Hindlimb muscle (tissue), 1 donor: ENCODE measurements at regions not wholly inside any gene's neighbourhood (a gene's known extent, or its start where the extent isn't known, plus 50 kb on each side); places are given as distances from the start of the nearest gene placed in this dataset.
A peak's percentile ranks its signal among the peaks of the same experiment; 100 is the strongest.
"Not testable (repeated sequence)": the region's sequence is repeated elsewhere in the genome, so short reads cannot be mapped to it uniquely, and the experiment has no call there.

Experiments used
- DNase-seq: peaks from one replicate; pipeline ENCODE4 v3.0.0-alpha.2; 2013

DNA sequence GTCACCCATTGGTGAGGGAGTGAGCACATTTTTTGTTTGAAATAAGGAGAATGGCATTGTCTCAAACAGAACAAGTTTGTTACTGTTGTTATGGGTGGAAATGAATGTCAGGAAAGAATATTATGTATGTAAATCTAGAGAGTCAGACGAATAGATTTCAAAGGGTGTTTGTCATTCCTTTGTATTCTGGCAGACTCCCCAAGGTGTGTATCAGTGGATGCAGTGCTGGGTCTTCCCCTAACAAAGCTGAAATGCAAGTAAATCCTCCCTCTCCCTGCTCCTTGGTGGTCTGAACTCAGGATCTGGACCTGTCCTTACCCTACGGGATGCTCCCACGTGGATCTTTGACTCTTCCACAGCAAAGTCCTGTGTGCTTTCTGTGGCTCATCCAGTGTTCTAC lies 139.5 kb upstream of the ZNF516 start:
- no peak for DNase-seq

DNA sequence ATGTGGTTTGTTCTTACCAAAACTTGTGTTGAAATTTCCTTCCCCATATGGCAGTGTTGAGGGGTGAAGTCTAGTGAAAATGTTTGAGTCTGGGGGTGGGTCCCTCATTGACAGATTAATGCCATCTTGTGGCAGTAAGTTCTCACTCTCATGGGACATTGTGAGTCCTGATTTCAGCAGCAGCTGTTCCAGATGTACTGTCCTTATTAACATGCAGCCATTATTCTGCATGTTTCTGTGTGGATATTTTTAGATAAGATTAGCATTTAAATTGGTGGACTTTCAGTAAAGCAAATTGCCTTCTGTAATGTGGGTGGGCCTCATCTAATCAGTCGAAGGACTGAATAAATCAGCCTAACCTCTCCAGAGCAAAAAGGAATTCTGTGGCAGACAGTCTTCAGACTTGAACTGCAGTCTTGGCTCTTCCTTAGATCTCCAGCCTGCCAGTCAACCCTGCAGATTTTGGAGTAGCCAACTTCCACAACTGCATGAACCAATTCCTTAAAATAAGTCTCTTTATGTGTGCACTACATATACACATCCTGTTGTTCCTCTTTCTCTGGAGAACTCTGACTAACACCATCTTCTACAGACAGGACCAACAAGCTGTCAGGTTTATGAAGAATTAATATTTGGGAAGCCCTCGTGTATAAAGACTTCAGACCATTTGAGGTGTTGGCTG lies 138.7 kb upstream of the ZNF516 start:
- DNase-seq, result no peak

DNA sequence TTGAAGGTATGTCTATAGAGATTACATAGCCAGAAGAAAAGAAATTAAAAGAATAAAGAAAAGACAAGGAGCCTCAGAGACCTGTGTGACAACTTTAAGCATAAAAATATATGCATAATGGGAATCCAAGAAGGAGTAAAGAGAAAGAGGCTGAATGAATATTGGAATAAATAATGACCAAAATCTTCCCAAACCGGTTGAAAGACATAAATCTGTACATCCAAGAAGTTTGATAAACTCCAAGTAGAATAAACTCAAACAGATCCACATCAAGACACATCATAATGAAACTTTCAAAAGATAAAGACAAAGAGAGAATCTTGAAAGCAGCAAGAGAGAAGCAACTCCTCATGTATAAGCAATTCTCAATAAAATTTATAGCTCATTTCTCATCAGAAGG lies 132.4 kb upstream of the ZNF516 start:
- DNase-seq, result no peak

DNA sequence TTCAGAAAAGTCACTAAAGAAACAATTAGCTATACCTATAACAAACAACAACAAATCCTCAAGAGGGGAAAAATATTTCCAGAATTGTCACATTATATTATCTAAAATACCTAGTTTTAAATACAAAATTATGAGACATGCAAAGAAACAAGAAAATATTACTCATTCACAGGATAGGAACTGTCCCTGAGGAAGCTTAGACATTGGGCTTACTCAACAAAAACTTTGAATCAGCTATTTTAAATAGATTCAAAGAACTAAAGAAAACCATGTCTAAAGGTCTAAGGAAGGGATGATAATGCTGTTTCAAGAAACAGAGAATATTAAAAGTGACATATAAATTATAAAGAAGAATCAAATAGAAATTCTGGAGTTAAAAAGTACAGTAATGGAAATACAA lies 131.9 kb upstream of the ZNF516 start:
- no peak for DNase-seq

DNA sequence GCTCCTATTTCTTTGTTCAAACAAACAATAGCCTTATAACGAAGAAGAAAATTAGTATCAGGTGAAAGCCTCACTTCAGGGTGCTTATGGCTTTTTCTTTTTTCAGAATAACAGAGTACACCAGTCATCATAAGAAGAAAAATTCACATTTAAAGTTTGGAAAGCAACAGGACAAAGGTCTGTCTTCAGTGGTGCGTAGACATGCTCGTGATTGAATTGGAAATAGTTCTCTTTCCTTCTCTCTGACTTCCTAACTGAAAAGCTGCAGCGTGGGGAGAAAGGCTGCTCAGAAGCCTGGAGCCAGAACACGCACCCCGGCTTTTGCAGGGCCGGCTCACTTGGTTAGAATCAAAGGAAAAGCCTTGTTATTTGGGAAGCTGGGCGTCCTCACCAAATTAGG lies 127.6 kb upstream of the ZNF516 start:
- no peak for DNase-seq

DNA sequence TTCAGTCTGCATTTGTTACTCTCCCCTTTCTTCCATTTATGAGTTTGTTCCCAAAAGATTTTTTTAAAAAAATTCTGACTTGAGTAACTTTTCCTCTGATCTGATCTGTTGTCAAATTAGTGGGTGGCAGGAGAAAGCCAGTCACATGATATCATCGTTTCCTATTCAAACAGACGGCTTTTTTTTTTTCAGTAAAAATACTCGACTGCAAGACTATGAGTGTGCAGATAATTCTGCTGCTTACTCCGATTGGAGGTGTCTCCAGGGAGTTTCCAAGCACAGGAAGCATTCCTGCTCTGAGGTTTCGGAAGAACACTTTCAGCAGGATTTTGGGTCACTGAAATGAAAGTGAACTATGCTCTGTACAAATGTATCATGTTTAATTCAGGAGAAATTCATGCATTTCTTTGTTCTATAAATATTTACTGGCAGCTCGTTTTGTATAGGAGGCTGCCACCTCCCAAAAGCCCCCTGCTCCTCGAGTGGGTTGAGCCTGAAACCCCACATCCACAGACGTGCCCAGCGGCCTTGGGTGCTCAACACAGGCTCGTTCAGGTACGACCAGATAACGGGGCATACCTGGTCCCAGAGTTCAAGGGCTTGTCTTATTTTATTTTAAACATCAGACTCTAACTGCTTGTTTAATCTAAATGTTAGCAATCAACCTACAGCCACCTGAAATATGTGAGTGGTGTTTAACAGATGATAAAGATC lies 126.9 kb upstream of the ZNF516 start:
- DNase-seq, result no peak

DNA sequence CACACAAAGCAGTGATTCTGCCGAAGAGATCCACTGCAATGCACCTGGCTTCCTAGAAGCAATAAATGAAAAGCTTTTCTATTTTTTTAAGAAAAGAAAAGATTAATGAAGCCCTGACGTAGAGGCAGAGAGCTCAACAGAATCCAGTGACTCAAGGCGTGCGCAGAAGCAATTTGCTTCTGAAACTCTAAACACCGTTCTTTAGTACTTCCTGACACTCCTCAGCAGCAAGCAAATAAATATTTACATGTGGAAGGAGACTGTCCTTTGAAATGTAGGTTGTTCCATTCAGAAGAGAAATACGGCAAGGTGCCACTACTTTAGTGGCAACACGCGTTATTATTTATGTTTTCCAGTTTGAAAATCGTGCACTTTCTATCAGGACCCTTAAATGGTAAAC lies 126.2 kb upstream of the ZNF516 start:
- no peak for DNase-seq

DNA sequence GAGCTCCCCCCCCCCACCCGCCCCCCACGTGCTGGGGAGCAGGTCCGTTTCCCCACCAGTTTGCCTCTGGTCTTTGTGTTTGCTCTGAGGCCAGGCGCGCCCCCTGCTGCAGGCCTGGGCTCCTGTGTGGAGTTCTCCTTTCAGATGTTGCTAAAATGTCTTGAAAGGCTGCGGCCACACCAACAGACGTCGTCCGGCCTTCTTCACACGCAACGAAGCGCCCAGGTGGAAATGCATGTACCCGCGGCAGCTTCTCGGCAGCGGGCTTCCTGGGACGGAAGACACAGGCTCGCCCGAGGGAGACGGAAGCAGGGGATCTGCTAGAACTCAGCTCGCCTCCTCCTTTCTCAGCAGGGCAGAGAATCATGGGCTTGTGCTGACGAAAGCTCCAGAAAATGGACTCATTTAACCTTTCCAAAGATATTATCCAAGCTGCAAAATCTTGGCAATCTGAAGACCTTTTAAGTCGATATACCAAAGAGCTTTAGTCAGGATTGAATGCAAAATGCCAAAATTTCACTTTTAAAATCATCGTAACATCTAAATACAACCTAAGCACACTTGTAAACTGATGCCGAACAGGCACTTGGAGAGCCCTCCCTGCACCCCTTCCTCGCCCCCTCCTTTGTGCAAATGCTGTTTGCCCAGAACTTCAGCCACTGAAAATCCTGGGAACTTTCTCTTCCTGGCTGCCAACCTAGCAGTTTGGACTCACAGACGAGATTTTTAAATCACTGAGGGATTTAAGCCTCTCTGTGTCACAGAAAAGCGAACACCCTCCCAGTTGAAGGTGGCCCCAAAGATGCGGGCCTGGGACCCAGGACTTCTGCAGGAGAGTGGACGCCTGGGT lies 125.5 kb upstream of the ZNF516 start:
- DNase-seq, result peak; percentile 83

DNA sequence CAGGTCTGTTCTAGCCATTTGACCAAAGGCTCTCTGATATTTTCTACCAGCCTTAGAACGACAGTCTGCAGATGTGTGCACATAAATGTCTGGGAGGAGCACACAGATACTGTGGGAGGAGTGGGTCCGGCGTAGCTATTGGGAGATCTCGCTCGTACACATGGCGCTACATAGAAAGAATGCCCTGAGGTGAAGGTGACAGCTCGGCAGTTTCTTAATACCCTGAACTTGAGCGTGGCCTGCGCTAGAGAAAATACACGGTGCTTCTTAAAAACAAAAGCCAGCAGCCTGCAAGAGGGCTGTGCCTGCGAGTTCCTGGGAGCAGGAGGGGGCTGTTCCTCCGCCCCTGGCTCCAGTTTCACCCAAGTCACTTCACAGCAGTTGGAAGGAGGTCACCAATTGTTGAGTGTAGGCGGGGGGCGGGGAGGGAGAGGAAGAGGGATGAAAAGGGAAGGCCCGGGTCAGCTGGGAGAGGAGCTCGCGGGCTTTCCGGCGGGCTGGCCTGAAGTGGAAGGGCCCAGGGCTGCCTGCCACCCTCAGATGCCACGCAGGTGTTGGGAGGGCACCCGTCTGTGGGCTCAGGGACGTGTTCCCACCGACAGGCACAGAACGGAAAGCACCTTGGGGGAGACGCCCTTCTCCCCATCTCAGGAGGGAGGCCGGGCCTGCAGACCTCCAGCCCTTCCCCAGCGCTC lies 124.7 kb upstream of the ZNF516 start:
- DNase-seq, result peak; percentile 87

DNA sequence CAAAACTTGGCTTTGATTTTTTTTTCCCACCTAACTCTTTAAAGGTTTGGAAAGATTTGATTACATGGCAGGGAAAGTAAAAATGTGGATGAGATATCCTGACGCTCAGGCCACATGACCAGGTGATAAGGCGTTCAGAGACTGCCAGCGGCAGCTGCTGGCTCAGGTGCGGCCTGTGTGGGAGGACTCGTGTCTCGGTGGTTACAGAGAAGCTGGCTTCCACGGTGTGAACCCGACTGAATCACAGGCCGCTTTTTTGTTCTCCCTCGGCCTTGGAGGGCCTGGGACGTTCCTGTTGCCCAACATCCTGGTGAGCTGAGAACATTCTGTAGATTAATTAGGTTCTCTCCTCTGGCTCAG lies 124.2 kb upstream of the ZNF516 start:
- DNase-seq, result no peak

DNA sequence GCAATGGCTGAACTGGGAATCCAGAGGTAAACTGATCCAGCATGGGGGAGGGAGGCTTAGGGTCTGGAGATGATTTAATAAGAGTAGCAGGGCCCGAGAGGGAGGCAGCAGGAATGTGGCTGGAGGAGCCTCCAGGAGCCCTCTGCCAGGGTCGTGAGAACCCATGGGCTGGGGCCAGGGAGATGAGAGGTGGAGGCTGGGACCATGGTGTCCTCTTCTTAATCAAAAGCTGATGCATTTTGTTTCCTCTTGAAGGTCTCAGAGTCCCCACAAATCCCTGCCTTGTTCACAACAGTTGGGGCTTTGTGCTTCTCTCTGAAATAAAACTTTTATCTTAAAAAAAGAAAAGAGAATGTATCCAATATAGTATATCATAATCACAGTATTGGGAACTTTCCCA lies 123.7 kb upstream of the ZNF516 start:
- no peak for DNase-seq

DNA sequence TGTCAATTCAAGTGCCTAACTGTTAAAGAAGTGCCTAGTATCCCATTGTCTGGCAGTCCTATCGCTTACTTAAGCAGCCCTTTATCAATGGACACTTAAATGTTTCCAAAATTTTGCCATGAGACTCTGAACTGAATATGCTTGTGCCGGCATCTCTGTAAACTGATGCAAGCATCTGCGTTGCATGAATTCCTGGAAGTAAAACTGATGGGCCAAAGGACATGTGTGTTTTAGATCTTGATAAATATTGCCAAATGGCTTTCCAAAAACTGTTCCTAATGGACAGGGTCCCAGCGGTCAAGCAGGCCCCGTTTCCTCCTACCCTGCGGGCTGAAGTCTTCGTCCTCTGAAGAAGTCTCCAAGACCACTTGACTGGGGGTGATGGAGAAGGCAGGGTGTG lies 121.3 kb upstream of the ZNF516 start:
- no peak for DNase-seq

DNA sequence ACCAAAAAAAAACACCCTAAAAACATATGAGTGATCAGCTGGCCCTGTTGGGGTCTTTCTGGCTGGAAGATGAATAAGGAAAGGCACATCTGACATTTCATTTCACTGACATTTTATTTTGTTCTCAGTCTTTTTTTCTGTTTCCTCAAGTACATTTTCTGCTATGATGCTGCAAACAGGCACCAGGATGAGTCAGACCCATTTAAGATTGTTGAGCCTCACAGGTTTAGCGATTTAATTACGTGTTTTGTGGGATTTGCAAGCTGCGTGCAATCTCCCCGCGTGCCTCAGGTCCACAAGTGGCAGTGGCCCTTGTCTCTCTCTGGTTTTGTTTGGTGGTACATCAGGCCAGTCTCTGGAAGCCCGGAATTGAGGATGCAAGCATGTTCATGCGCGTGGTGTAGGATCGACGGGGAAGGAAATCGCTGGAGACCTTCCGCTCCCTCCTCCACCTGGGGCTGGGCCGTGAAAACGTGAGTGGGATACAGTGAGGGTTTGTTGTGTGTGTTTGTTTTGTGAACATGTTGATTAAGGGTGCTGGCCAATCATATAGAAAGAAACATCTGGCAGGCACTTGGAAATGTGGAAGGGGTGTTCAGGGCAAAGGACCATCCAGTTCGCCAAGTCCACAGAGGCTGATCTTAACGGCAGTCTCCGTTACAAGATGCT lies 120.2 kb upstream of the ZNF516 start:
- DNase-seq, result no peak

DNA sequence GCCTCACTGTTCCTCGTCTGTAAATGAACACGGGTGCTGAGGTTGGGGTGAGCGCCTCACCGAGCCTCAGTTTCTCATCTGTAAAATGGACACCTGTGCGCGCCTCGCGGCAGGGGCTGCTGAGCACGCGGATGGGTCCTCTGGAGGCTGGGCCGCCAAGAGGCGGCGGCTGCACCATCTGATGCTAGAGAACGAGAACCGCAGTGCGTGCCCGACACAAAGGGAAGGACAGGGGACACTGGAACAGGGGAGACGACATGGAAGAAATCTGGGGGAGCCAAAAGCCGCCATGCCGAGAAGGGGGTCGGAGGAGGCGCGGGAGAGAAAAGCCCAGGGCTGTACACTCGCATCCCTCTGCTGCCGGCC lies 118.7 kb upstream of the ZNF516 start:
- DNase-seq, result no peak

DNA sequence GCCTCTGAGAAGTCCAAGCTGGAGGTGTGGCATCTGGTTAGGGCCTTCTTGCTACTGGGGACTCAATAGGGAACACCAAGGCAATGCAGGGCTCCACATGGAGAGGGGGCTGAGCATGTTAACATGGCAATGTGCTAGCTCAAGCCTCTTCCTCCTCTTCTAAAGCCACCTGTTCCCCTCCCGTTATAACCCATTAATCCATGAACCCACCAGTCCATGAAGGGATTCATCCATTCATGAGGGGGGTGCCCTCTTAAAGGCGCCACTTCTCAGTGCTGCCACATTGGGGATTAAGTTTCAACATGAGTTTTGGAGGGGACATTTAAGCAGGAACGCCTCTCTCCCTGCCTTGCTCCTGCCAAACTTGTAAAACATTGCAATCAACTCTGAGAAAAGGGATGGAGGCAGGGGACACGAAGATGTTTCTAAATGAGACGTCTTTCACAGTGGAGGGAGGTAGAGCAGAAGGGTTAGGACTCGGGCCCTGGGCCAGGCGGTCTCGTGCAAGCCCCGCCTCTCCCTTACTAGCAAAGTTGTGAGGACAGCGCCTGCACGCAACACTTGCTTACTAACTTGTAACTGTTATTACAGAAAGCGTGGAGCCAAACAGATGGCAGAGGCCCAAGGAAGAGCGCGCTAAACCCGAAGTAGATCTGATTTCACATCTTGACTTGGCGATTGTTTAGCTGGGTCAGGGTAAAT lies 118.2 kb upstream of the ZNF516 start:
- no peak for DNase-seq

DNA sequence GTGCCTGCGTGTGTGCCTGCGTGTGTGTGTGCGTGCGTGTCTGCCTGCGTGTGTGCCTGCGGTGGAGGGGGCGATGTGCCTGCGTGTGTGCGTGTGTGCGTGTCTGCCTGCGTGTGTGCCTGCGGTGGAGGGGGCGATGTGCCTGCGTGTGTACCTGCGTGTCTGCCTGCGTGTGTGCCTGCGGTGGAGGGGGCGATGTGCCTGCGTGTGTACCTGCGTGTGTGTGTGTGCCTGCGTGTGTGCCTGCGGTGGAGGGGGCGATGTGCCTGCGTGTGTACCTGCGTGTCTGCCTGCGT lies 116.7 kb upstream of the ZNF516 start:
- DNase-seq, result not testable (repeated sequence)

DNA sequence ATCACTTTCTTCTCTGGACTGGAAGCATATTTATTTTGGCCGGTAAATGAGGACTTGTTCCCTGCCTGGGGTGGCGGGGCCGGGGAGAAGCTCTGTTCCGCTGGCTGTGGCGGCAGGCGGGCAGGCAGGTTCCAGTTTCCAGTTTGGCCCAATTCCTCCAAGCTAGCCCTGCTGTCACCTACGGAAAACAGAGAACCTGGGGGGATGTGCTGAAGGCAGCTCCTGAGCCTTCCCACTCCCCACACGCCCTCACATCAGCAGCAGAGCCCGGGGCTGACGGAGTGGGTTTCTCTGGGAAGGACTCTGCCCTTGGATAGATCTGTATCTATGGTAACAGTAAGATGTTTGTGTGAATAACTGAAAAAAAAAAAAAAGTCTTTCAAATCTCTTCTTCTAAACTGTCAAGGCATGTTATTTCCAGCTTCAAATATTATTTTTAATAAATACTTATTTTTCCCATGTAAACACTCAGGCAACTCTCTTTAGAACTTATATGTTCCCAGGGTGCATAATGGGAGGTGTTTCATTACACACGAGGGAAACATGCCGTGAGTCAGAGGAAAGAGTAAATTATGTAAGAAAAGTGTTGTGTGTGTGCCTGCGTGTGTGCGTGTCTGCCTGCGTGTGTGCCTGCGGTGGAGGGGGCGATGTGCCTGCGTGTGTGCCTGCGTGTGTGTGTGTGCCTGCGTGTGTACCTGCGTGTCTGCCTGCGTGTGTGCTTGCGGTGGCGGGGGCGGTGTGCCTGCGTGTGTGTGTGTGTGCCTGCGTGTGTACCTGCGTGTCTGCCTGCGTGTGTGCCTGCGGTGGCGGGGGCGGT lies 116.1 kb upstream of the ZNF516 start:
- peak; percentile 54 for DNase-seq

DNA sequence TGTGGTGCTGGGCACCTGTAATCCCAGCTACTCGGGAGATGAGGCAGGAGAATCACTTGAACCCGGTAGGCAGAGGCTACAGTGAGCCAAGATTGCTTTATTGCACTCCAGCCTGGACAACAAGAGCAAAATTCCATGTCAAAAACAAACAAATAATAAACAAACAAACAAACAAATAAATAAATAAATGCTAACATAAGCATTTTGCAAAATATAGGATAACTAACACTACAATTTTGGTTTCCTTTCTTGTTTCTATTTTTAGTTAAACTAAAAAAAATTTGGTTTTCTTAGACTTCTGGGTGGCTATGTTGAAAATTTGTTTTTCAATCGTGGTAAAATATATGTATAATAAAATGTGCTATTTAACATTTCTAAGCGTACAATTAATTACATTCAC lies 115.0 kb upstream of the ZNF516 start:
- DNase-seq, result no peak

DNA sequence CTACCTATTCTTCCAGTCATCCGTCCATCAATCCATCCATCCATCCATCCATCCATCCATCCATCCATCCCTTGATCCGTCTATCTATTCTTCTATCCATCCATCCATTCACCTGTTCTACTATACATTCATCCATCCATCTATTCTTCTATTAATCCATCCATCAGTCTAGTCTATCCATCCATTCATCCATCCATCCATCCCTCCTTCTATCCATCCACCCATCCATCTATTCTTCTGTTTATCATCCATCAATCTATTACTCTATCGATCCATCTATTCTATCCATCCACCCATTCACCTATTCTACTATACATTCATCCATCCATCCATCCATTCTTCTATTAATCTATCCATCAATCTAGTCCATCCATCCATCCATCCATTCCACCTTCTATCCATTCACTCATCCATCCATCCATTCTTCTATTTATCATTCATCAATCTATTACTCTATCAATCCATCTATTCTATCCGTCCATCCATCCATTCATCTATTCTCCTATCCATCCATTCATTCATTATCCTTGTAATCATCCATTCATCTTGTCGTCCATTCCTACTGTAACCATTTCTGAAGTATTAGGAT lies 110.4 kb upstream of the ZNF516 start:
- no peak for DNase-seq

DNA sequence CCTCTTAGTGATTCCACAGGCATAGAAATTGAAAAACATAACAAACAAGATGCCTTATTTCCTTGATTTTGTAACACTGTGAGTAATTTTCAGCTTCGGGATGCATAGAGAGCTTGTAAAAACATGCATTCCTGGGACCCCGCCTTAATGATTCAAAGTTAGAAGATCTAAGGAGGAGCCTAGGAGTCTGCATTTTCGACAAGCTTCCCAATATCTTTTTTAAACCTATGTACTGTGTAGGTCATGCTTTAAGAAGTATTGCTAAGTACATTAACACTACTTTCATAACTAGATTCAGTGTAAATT lies 109.8 kb upstream of the ZNF516 start:
- no peak for DNase-seq
